ENCODE measurements at regions not wholly inside any gene's neighbourhood (a gene's known extent, or its start where the extent isn't known, plus 50 kb on each side); places are given as distances from the start of the nearest gene placed in this dataset.
"Not testable (repeated sequence)": the region's sequence is repeated elsewhere in the genome, so short reads cannot be mapped to it uniquely, and the experiment has no call there.

DNA sequence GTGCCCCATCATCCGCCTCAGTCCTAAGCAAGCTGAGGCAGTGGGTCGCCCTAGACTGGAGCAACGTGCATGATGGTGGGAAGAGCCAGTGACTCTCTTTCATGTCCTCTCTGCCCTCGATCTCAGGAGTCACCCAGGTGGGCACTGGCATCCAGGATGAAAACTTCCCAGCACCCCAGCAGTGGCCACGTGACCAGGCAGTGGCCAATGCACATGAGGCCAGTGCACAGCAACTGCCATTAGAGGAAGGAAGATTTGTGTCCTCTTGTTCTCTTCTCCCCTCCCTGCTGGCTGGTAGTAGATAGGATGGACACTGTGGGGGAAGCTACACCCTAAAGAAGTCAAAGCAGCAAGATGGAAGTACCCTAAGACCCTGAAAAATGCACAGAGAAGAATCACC, 334.1 kb upstream of the SULF2 start:
- not testable (repeated sequence) for DNase-seq (ENCODE audit: extremely low read depth, low read depth, low spot score)

DNA sequence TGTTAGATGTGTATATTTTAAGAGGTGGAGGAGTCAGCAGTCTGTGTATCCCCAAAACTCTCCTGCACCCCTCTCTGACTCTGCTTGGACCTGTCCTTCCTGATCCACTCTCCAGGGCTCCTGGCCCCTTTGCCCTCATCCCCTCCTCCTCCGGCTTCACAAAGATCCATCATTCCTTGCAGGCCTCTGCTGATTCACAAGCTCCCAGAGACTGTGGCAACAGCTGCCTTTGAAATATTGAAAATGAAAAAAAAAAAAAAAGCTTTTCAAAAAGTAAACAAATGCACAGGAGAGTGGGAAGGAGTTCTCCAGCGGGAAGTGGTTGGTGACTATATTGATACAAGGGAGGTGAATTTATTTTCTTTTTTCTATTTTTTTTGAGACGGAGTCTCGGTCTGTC, 330.2 kb upstream of the SULF2 start:
- DNase-seq (ENCODE audit: extremely low read depth, low read depth, low spot score): no peak

- peak; percentile 4 for DNase-seq (ENCODE audit: extremely low read depth, low read depth, low spot score)
Measured at GRCh38 chr20:48107560-48107959, 322.3 kb upstream of the SULF2 start.

DNA sequence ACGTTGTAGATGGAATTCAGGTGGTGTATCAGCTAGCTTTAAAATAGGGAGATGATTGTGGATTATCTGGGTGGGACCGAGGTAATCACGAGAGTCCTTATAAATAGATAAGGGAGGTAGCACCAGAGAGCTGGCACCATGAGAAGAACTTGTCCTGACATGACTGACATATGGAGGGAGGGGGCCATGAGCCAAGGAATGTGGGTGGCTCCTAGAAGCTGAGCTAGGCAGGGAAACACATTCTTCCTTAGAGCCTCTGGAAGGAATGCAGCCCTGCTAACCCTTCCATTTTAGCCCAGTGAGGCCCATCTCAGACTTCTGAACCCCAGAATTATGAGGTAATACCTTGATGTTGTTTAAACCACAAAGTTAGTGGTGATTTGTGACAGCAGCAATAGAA, 321.1 kb upstream of the SULF2 start:
- DNase-seq (ENCODE audit: extremely low read depth, low read depth, low spot score): no peak

DNA sequence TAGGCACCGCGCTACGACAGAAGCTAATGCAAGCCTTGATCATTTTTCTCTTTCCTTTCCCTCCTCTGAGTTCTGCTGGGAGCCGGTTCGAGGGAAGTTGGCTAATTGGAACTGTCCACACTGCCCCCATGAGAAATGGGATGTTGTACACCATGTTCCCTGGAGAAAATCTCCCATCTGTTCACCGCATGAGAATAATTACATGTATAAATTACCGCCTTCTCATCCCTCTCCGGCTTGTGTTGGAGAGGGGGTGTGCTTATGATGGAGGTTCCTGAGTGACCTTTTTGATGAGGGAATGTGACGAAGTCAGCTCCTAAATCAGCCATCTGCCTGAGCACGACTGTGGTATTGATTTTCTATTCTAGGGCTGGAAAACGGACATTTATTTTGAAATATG, 320.2 kb upstream of the SULF2 start:
- no peak for DNase-seq (ENCODE audit: extremely low read depth, low read depth, low spot score)

GRCh38 chr20:48102931-48103660, 317.8 kb upstream of the SULF2 start:
- DNase-seq (ENCODE audit: extremely low read depth, low read depth, low spot score): no peak

GRCh38 chr20:48102076-48102787, 317.0 kb upstream of the SULF2 start:
- DNase-seq (ENCODE audit: extremely low read depth, low read depth, low spot score): no peak

DNA sequence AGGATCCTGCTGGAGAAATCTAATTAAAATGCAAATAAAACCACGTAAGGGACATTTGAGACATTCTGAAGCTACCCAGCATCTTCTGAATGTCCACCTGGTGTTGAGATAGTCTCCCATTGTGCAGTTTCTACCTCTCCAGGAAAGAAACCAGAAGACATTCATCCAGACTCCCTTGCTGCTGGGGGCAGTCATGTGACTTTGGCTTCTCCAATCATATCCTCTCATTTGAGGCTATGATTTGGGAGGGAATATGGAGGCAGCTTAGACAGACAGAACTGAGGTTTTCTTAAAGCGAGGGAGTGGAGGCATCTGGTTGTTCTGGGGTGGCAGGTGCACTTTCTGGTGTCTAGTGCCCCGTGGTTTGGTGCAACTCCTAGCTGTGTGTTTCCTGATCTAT, 315.2 kb upstream of the SULF2 start:
- no peak for DNase-seq (ENCODE audit: extremely low read depth, low read depth, low spot score)

DNA sequence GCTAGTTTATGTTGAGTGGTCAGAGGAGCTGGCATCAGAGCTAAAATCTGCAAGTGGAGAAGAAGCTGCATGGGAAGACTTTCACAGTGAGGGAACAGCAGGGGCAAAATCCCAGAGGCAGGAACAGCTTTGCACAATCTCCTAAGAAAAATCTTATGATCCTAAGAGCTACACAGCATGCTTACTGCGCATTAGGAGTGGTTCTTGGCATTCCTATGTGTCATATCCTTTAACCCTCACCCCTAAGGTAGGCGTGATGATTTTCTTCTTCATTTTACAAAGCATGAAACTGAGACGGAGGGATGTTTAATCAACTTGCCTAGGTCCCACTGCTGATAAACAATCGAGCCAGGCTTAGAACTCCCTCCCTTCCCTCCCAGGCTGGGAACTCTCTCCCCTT, 313.6 kb upstream of the SULF2 start:
- DNase-seq (ENCODE audit: extremely low read depth, low read depth, low spot score): no peak

DNA sequence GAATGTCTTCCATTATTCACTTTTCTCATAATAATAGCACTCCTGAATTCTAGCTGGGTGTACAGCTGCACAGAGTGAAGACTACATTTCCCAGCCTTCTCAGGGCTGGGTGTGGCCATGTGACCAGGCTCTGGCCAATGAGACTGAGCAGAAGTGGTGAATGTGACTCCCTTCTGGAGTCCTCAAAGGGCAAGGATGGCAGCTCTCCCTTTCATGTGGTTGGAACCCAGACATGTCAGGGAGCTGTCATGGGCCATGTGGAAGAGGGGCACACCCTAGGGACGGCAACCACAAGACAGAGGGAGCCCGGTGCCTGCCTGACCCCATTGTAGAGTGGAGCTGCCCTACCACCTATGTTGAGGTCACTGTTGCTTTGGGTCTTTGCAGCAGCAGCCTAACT, 312.8 kb upstream of the SULF2 start:
- DNase-seq (ENCODE audit: extremely low read depth, low read depth, low spot score): no peak

GRCh38 chr20:48096957-48097890, 311.9 kb upstream of the SULF2 start:
- no peak for DNase-seq (ENCODE audit: extremely low read depth, low read depth, low spot score)

- no peak for DNase-seq (ENCODE audit: extremely low read depth, low read depth, low spot score)
Measured at GRCh38 chr20:48096212-48096875, 311.1 kb upstream of the SULF2 start.

- no peak for DNase-seq (ENCODE audit: extremely low read depth, low read depth, low spot score)
Measured at GRCh38 chr20:48094944-48095343, 309.7 kb upstream of the SULF2 start.

DNA sequence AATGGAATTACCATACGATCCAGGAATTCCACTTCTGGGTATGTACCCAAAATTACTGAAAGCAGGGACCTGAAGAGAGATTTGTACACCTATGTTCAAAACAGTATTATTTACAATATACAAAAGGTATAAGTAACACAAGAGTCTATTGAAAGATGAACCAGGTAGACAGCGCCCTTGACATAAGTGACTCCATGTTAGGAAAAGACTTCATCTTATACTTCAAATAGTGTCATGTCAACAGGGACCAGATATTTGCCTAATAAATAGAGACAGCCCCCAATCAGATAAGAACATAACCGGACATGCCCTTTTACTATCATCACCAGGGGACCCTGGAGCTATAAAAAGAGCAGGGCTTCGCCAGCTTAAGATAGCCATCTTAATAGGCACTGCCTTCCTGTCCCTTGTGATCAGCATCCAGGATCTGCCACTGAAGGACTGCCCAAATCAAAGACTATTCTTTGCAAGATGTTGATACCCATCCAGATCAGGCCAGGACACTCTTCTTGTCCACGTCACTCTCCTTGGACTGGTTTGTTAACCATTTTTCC, 309.0 kb upstream of the SULF2 start:
- no peak for DNase-seq (ENCODE audit: extremely low read depth, low read depth, low spot score)

GRCh38 chr20:48092596-48093280, 307.5 kb upstream of the SULF2 start:
- DNase-seq (ENCODE audit: extremely low read depth, low read depth, low spot score): no peak

DNA sequence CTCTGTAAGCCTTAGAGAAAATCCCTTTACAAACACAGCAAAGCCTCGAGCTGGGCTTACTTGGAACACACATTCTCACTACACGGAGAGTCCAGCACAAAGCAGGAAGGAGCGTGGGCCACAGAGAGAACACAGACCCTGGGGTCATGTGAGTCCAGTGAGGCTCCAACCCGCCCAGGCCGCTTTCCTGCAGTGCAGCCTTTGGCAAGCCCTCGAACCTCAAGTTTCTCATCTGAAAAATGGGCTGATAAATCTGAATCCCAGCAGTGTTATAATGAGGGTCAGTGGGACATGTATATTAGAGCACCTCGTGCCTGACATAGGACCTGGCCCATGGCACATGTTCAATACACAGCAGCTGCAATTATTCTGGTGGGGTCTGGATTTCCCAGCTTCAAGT, 305.5 kb upstream of the SULF2 start:
- DNase-seq (ENCODE audit: extremely low read depth, low read depth, low spot score): no peak

DNA sequence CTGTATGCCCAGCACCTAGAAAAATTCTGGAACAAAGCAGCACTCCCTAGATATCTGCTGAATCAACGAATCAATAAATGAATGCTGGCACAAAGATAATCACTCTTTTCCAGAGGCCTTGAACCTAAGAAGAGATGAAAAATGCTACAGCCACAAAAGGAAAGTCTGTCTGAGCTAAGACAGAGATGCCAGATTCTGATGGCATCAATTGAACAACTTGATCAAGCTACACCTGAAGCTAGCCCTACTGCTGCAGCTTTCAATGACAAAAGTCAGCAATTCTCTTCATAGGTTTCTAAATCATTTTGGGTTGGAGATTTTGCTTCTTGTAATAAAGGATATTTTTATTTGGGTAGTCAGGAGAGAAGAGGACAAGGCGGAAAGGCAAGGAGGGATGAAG, 305.0 kb upstream of the SULF2 start:
- no peak for DNase-seq (ENCODE audit: extremely low read depth, low read depth, low spot score)

DNA sequence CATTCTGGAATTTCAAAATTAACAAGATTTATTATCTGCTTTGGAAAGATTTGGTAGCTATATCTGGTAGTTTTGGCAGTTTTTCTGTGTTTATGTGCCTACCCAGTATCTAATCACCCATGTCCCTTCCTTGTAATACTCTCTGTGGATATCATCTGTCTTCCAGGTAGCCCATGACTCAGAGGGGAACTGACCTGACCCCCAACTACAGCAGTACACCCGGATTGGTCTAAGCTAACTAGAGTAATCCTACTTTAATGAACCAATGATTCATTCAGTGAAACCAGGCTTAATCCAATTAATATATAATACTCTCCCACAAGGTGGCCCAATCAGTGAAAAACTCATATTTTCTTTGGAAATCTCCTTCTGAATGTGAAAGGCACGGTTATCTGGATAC, 295.3 kb upstream of the SULF2 start:
- DNase-seq (ENCODE audit: extremely low read depth, low read depth, low spot score): no peak

DNA sequence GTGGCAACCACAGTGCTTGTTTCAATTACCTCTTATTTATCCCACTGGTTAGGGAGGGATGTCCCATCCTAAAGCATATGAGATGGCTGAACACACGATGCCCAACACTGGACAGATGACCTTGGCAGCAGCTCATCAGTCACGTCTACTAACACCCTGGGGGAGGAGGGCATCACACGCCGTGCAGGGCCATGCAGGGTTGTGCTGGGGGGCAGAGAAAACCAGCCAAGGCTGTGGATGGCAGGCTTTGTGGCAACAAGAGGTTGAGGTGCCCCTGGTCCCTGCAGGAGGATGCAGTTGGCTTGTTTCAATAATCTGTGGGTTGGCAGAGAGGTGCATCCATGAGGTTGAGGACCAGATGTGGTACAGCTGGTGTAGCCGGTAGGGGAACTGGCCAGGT, 293.7 kb upstream of the SULF2 start:
- DNase-seq (ENCODE audit: extremely low read depth, low read depth, low spot score): no peak

- DNase-seq (ENCODE audit: extremely low read depth, low read depth, low spot score): no peak
Measured at GRCh38 chr20:48076747-48077146, 291.5 kb upstream of the SULF2 start.

Measured in glomerular endothelial cell (primary cell).